ENCODE measurements at regions not wholly inside any gene's neighbourhood (a gene's known extent, or its start where the extent isn't known, plus 50 kb on each side); places are given as distances from the start of the nearest gene placed in this dataset.

DNA sequence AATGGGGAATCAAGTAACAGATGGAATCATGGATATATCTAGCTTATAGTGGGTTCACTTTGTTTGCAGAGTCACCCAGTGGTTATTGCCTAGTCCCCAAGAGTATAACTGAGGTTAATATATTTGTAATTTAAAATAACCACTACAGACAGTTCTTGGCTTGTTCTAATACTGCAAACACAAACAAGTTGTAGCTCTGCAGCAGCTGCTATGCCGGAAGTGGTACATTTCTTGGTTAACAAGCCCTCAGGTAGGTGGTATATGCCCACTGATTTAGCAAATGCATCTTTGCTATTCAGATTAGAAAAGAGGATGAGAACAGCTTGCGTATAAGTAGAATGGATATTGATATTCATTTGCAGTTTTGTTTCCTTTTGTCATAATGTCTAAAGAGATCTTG is 984.2 kb downstream of the SQOR start:
- TF ChIP-seq POLR2A (IDR thresholded peaks at IDR 0.05; ENCODE audit: low read depth, low read length) (no peak), POLR2AphosphoS5 (IDR thresholded peaks at IDR 0.05; ENCODE audit: low read depth, low read length) (no peak), SPI1 (IDR thresholded peaks at IDR 0.05; ENCODE audit: low read depth, low read length) (no peak), TAF1 (IDR thresholded peaks at IDR 0.05; ENCODE audit: low read depth, low read length) (no peak)
